PFSK-1 (cell line): ENCODE measurements at regions not wholly inside any gene's neighbourhood (a gene's known extent, or its start where the extent isn't known, plus 50 kb on each side); places are given as distances from the start of the nearest gene placed in this dataset.

Experiments used
- FOXP2 ChIP-seq: optimal IDR thresholded peaks from 2 replicates; pipeline ENCODE3; 2011; ENCODE audit warnings: borderline replicate concordance, control low read depth, inconsistent platforms; ENCODE audit not compliant: insufficient read depth; ENCODE audit errors: extremely low read length, extremely low read depth
- POLR2AphosphoS5 ChIP-seq: IDR thresholded peaks from 2 replicates; pipeline ENCODE4 v1.6.1; 2012; ENCODE audit warnings: low read depth, mild to moderate bottlenecking, control low read depth, low read length, moderate library complexity
- SIN3A ChIP-seq: IDR thresholded peaks from 2 replicates; pipeline ENCODE4 v1.6.1; 2012; ENCODE audit warnings: mild to moderate bottlenecking, low read length, moderate library complexity, borderline replicate concordance; ENCODE audit not compliant: insufficient read depth
- TAF1 ChIP-seq: IDR thresholded peaks from 2 replicates; pipeline ENCODE4 v1.6.1; 2012; ENCODE audit warnings: low read length, control low read depth, borderline replicate concordance; ENCODE audit not compliant: insufficient read depth
- TF ChIP-seq, protein P1 (sequence below), 2 experiments: IDR thresholded peaks; 2 replicates each; pipeline versions ENCODE4 v1.6.1 to v1.8.0; 2011 to 2012; ENCODE audit warnings: low read depth in 2 of 2, low read length in 2 of 2, control low read depth in 1 of 2, inconsistent platforms in 1 of 2, mild to moderate bottlenecking in 1 of 2, moderate library complexity in 1 of 2; ENCODE audit not compliant: insufficient read depth in 1 of 2

DNA sequence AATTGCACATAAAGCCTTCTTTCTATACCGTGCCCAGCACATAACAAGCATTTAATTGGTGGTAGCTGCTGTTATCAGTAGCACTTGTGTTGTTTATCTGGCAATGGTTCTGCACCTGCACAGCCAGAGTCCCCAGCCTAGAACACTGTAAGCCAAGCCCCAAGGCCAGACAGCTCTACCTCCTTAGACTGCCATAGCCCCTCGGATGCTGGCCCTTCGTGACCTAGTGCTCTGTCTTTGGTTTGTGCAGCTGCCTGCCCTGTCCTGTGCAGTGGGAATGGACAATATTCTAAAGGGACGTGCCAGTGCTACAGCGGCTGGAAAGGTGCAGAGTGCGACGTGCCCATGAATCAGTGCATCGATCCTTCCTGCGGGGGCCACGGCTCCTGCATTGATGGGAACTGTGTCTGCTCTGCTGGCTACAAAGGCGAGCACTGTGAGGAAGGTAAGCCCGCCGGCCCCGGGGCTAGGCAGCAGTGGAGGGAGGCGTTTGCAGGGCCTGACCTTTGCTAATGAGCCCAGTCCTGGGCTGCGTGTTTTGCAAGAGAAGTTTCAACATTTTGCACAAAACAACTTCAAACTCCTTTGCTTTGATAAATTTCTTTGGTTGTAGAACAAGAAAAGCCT, 173.3 kb upstream of the WWC1 start:
- TF ChIP-seq, protein P1, sequence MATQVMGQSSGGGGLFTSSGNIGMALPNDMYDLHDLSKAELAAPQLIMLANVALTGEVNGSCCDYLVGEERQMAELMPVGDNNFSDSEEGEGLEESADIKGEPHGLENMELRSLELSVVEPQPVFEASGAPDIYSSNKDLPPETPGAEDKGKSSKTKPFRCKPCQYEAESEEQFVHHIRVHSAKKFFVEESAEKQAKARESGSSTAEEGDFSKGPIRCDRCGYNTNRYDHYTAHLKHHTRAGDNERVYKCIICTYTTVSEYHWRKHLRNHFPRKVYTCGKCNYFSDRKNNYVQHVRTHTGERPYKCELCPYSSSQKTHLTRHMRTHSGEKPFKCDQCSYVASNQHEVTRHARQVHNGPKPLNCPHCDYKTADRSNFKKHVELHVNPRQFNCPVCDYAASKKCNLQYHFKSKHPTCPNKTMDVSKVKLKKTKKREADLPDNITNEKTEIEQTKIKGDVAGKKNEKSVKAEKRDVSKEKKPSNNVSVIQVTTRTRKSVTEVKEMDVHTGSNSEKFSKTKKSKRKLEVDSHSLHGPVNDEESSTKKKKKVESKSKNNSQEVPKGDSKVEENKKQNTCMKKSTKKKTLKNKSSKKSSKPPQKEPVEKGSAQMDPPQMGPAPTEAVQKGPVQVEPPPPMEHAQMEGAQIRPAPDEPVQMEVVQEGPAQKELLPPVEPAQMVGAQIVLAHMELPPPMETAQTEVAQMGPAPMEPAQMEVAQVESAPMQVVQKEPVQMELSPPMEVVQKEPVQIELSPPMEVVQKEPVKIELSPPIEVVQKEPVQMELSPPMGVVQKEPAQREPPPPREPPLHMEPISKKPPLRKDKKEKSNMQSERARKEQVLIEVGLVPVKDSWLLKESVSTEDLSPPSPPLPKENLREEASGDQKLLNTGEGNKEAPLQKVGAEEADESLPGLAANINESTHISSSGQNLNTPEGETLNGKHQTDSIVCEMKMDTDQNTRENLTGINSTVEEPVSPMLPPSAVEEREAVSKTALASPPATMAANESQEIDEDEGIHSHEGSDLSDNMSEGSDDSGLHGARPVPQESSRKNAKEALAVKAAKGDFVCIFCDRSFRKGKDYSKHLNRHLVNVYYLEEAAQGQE (IDR thresholded peaks at IDR 0.05; ENCODE audit: insufficient read depth in 1 of 2, low read depth in 2 of 2, low read length in 2 of 2), result no peak
- TF ChIP-seq FOXP2, result no peak
- no peak for TF ChIP-seq SIN3A
- no peak for TF ChIP-seq POLR2AphosphoS5
- no peak for TF ChIP-seq TAF1
